ENCODE measurements at regions not wholly inside any gene's neighbourhood (a gene's known extent, or its start where the extent isn't known, plus 50 kb on each side); places are given as distances from the start of the nearest gene placed in this dataset.

GRCh38 chr17:27944546-27945332, 51.6 kb upstream of the LYRM9 start:
- intact Hi-C loops (cut with DNase I), result no loop called here
- WGBS, 2 donors, result 67 to 81% methylated on average over 8 of the region's 8 CpGs
- Histone ChIP-seq H3K27me3 (peaks cover 0 to 3% (median 0%) of the 10 kb centered on the region in 3 donors), H3K9me3 (no peaks in the 10 kb centered on the region), H3K27ac (no peak overlapping the region), H3K4me3 (no peak overlapping the region), H3K4me1 (no peaks in the 10 kb centered on the region), H3K36me3 (no peaks in the 10 kb centered on the region)
- TF ChIP-seq CTCF (IDR thresholded peaks at IDR 0.05), result no peak
- TF ChIP-seq POLR2AphosphoS5 (IDR thresholded peaks at IDR 0.05), result no peak
- no peak for TF ChIP-seq POLR2A (IDR thresholded peaks at IDR 0.05)
- no peak for TF ChIP-seq EP300 (IDR thresholded peaks at IDR 0.05)
- DNase-seq, result no peak

GRCh38 chr17:27945333-27945616, 52.1 kb upstream of the LYRM9 start:
- intact Hi-C loops (cut with DNase I), result no loop called here
- 89 to 94% methylated on average over 6 of the region's 6 CpGs for WGBS, 2 donors
- Histone ChIP-seq H3K4me3 (no peak overlapping the region), H3K36me3 (no peaks in the 10 kb centered on the region), H3K4me1 (no peaks in the 10 kb centered on the region), H3K27ac (no peak overlapping the region), H3K27me3 (peaks cover 0 to 3% (median 0%) of the 10 kb centered on the region in 3 donors), H3K9me3 (no peaks in the 10 kb centered on the region)
- TF ChIP-seq EP300 (IDR thresholded peaks at IDR 0.05), result no peak
- no peak for DNase-seq

GRCh38 chr17:27945953-27946352, 52.8 kb upstream of the LYRM9 start:
- H3K4me1 ChIP-seq, result no peaks in the 10 kb centered on the region
- 87 to 92% methylated on average over 5 of the region's 5 CpGs for WGBS, 2 donors
- H3K9me3 ChIP-seq, result no peaks in the 10 kb centered on the region
- no peak for DNase-seq
- H3K27me3 ChIP-seq, result no peaks in the 10 kb centered on the region
- no peaks in the 10 kb centered on the region for H3K36me3 ChIP-seq
- no peak overlapping the region for H3K27ac ChIP-seq
- TF ChIP-seq POLR2AphosphoS5 (IDR thresholded peaks at IDR 0.05) (no peak), EP300 (IDR thresholded peaks at IDR 0.05) (no peak), POLR2A (IDR thresholded peaks at IDR 0.05) (no peak), CTCF (IDR thresholded peaks at IDR 0.05) (no peak)
- intact Hi-C loops (cut with DNase I), result no loop called here
- no peak overlapping the region for H3K4me3 ChIP-seq

GRCh38 chr17:27946513-27946912, 53.3 kb upstream of the LYRM9 start:
- no peak for TF ChIP-seq EP300 (IDR thresholded peaks at IDR 0.05)
- TF ChIP-seq POLR2A (IDR thresholded peaks at IDR 0.05), result no peak
- TF ChIP-seq POLR2AphosphoS5 (IDR thresholded peaks at IDR 0.05), result no peak
- no peak for TF ChIP-seq CTCF (IDR thresholded peaks at IDR 0.05)
- Histone ChIP-seq H3K27ac (no peak overlapping the region), H3K36me3 (no peaks in the 10 kb centered on the region), H3K9me3 (no peaks in the 10 kb centered on the region), H3K4me1 (no peaks in the 10 kb centered on the region), H3K27me3 (no peaks in the 10 kb centered on the region), H3K4me3 (no peak overlapping the region)
- 49 to 60% methylated on average over 2 of the region's 2 CpGs for WGBS, 2 donors
- intact Hi-C loops (cut with DNase I), result no loop called here
- DNase-seq, result no peak

GRCh38 chr17:27947005-27947406, 53.8 kb upstream of the LYRM9 start:
- intact Hi-C loops (cut with DNase I), result no loop called here
- WGBS, 2 donors, result 67 to 69% methylated on average over 4 of the region's 4 CpGs
- Histone ChIP-seq H3K27ac (no peak overlapping the region), H3K4me3 (no peak overlapping the region), H3K36me3 (no peaks in the 10 kb centered on the region), H3K4me1 (no peaks in the 10 kb centered on the region), H3K9me3 (no peaks in the 10 kb centered on the region), H3K27me3 (no peaks in the 10 kb centered on the region)
- no peak for TF ChIP-seq POLR2A (IDR thresholded peaks at IDR 0.05)
- no peak for TF ChIP-seq CTCF (IDR thresholded peaks at IDR 0.05)
- TF ChIP-seq POLR2AphosphoS5 (IDR thresholded peaks at IDR 0.05), result no peak
- no peak for TF ChIP-seq EP300 (IDR thresholded peaks at IDR 0.05)
- DNase-seq, result no peak
